Omental fat pad (tissue), 3 donors: ENCODE measurements at regions not wholly inside any gene's neighbourhood (a gene's known extent, or its start where the extent isn't known, plus 50 kb on each side); places are given as distances from the start of the nearest gene placed in this dataset.
A peak's percentile ranks its signal among the peaks of the same experiment; 100 is the strongest.

Experiments
- ATAC-seq: fragments of 150-250 bp; one replicate; pipeline ENCODE4 v1.9.1; 2016; ENCODE audit warnings: mild to moderate bottlenecking, moderate library complexity; ENCODE audit not compliant: low FRiP score
- DNase-seq: peaks from one replicate; pipeline ENCODE4 v3.0.0-alpha.2; 2019; ENCODE audit warnings: low spot score
- TF ChIP-seq, protein P1 (sequence below), 3 donors: fragments of 450-650 bp; IDR thresholded peaks; one replicate each; pipeline ENCODE4 v1.5.1; 2016 to 2017; ENCODE audit warnings: antibody characterized with exemption in 3 of 3, mild to moderate bottlenecking in 3 of 3, moderate library complexity in 2 of 3

DNA sequence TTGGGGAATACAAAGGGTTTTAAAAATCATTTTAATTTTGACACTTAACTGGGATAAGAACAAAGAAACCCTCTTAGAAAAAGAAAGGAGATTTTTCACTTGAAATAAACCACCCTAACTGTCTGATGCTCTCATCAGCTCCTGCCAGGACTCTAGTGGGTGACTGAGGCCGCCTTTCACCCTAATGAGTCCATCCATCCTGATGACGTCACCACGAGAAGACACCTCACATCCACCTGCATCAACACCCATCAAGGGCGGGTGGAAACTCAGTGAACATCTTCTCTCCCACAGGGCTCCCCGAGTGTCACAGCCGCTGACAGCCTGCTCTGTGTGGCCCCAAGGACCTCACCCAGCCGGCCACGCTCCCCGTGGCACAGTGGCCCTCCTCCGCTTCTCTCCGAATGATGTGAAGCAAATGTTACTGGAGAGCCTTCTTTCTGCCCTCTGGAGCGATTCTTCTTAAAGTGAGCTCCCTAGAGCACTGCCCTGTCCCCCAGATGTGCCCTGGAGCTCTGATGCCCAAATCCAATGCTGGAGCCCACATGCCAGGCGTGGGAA, 584.3 kb upstream of the ADAMTS16 start:
- no peak for DNase-seq
- TF ChIP-seq, protein P1, sequence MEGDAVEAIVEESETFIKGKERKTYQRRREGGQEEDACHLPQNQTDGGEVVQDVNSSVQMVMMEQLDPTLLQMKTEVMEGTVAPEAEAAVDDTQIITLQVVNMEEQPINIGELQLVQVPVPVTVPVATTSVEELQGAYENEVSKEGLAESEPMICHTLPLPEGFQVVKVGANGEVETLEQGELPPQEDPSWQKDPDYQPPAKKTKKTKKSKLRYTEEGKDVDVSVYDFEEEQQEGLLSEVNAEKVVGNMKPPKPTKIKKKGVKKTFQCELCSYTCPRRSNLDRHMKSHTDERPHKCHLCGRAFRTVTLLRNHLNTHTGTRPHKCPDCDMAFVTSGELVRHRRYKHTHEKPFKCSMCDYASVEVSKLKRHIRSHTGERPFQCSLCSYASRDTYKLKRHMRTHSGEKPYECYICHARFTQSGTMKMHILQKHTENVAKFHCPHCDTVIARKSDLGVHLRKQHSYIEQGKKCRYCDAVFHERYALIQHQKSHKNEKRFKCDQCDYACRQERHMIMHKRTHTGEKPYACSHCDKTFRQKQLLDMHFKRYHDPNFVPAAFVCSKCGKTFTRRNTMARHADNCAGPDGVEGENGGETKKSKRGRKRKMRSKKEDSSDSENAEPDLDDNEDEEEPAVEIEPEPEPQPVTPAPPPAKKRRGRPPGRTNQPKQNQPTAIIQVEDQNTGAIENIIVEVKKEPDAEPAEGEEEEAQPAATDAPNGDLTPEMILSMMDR (IDR thresholded peaks at IDR 0.05): no peak

DNA sequence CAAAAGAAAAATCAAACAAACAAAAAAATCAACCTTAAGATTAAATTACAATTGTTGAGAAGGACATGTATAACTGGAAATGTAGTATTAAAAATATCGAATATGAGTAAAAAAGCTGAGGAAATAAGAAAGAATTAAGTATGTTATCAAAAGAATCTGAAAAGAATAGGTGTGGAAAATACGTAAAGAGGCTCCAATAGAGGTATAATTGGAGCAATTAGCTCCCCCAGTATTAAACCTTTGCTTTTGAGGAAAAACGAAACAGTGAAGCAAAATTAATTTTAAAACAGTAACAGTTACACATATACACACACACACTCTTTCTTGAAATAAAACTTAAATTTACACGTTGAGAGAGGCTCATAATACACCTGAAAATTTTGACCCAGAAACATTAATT, 578.7 kb upstream of the ADAMTS16 start:
- DNase-seq (no peak), ATAC-seq (no peak)
- TF ChIP-seq, protein P1 (IDR thresholded peaks at IDR 0.05): no peak

More for the DNA sequence above, 584.3 kb upstream of the ADAMTS16 start:
- no peak for ATAC-seq

DNA sequence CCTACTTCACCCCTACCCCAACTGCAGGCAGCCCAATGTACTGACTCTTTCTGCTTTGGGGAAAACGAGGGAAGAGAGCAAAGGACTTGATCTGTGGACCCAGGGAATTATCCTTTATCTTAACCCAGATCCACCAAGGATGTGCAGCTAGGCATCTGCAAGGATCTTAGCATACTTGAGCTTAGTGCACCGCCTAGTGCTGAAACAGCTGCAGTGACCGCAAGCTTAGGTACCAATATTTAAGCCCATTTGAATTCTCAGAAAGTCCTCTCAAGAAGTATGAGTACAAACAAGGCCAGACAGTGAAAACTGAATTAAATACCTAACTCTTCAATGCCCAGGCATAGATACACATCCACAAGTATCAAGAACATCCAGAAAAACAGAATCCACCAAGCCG, 576.7 kb upstream of the ADAMTS16 start:
- ATAC-seq (no peak), DNase-seq (no peak)
- TF ChIP-seq, protein P1 (IDR thresholded peaks at IDR 0.05): no peak

DNA sequence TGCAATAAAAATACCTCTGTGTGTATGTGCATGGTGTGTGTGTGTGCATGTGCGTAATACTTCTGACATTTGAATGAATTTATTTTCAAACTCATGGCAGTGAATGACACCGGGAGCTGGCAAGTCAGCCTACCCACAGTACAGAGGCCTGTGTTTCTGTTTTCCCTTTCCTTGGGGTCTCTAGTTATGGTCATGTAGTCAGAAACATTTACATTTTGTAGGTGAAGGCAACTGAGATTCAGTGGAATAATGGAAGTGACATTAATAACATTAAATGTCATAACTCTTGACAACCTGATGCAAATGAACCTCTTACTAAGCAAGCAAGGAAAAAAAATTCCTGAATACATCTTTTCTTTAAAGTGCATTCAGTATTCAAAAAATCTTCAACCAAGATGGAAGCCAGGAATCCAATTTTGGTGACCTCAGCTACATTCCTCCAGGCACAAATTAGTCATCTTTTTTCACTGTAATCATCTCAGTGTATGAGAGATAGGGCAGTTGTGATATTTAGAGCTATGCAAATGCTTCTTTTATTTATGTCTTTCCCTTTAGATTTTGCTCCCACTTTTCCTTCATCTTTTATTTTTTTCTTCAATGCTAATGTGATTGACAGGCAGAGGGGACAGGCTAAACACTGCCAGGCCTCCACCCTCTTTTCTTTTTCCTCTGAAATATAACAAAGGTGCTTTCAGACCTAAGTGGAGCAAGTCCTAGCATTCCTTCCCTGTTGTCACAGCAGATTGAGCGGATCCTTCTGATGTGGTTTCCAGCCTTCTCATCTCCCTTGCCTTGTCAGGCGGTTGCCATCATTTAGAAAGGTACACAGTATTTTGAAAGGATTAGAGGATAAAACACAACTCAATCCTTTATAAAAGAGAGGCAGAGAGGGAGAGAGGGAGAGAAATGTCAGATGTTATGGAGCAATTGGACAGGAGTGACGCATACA, 569.8 kb upstream of the ADAMTS16 start:
- DNase-seq (no peak), ATAC-seq (no peak)
- TF ChIP-seq, protein P1 (IDR thresholded peaks at IDR 0.05): no peak

DNA sequence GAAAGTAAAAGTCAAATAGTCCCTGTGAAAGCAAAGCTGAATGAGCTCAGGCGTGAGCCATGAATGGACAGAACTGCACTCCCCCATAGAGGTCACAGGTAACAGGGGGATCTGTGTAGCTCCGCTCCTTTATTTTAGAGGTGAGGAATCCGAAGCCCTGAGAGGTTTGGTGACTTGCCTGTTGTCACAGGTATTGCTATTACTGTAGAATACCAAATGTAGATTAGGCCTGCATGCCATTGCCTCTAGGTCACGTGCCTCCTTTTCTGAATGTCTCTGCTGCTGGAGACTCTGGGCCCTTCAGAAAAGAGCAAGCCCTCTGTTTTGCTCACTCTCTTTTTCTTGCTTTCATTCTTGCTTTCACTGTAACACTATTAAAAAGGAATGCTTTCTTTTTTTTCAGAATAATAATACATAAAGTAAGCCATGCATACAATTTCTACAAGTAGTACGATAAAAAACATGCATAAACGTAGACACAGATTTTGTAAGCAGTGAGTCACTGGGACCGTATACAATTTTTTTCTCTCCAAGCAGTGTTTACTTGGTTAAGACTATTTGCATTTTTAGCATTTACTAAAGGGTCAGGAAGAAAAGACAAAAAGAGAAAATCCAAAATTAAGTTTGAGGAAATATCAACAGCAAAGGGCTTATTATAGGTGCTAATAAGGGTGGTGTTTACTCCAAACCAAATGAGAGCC, 568.7 kb upstream of the ADAMTS16 start:
- no peak for DNase-seq
- ATAC-seq: no peak
- TF ChIP-seq, protein P1 (IDR thresholded peaks at IDR 0.05): no peak

DNA sequence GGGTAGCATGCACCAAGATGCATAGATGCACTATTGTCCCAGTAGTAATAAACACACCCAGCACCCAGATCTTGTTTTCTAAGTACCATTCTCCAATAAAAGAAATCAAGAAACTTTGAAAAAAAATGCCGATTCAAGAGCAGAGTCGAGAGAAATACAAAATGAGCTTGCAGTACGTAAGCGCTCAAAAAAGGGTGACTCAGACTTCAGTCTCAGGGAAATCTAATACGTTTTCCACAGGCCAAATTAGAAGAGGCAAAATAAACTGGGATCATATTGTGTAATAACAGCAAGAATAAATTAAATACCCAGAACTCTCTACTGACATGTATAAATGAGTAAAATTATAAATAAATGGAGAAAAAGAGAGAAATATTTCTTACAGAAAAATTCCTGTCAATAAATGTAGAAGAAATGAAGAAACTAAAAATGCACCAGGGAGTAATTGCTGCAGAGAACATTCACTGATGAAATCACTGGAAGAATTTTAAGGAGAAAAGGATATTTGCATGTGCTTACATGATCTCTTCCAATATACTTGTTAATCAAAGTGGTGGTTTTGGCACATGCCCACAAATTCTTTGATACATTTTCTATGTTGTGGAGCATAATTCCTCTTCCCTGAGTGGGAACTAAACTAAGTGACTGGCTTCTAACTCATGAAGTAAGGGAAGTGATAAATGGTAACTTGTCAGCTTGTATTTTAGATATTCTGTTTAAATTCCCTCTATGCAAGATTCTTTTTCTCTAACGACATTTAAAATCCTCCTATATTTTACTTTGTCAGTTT, 567.6 kb upstream of the ADAMTS16 start:
- no peak for DNase-seq
- ATAC-seq: peak; percentile 75
- TF ChIP-seq, protein P1 (IDR thresholded peaks at IDR 0.05): no peak
